ENCODE measurements at regions not wholly inside any gene's neighbourhood (a gene's known extent, or its start where the extent isn't known, plus 50 kb on each side); places are given as distances from the start of the nearest gene placed in this dataset.

- DNase-seq (no peak), ATAC-seq (ENCODE audit: poor library complexity) (no peak)
- H3K27ac Mint-ChIP-seq: no peak overlapping the region
- H3K9me3 ChIP-seq (ENCODE audit: control insufficient read depth in 1 of 2, insufficient read depth in 1 of 2, low read length in 2 of 2): peaks cover 0 to 16% of the 10 kb centered on the region in 2 experiments
- H3K4me1 Mint-ChIP-seq (ENCODE audit: low read depth): no peaks in the 10 kb centered on the region
- peaks cover 10% of the 10 kb centered on the region for H3K9me3 Mint-ChIP-seq
- intact Hi-C loops (cut with DNase I, micrococcal nuclease): no loop called here
- no peaks in the 10 kb centered on the region for H3K27me3 ChIP-seq (ENCODE audit: control insufficient read depth in 1 of 2, insufficient read depth in 2 of 2, low read length in 2 of 2)
- H3K27ac ChIP-seq (ENCODE audit: low read depth in 1 of 2, low read length in 2 of 2): no peak overlapping the region
- ChIA-PET CTCF (no interaction called here), POLR2A (no interaction called here)
- no peak overlapping the region for H3K4me3 Mint-ChIP-seq
- H3K27me3 Mint-ChIP-seq: no peaks in the 10 kb centered on the region
- H3K4me3 ChIP-seq (ENCODE audit: low read length): no peak overlapping the region
- H3K4me1 ChIP-seq (ENCODE audit: insufficient read depth, low read length): no peaks in the 10 kb centered on the region
- H3K36me3 ChIP-seq (ENCODE audit: insufficient read depth, low read length): no peaks in the 10 kb centered on the region
- no peaks in the 10 kb centered on the region for H3K36me3 Mint-ChIP-seq (ENCODE audit: low read depth)
- no peak for TF ChIP-seq CTCF (IDR thresholded peaks at IDR 0.05)
Measured at GRCh38 chr6:66481216-66481615, 774.2 kb upstream of the EYS start.

GRCh38 chr6:66478705-66479104, 771.7 kb upstream of the EYS start:
- peaks cover 8% of the 10 kb centered on the region for H3K9me3 Mint-ChIP-seq
- ChIA-PET POLR2A (no interaction called here), CTCF (no interaction called here)
- Histone ChIP-seq H3K4me1 (ENCODE audit: insufficient read depth, low read length) (no peaks in the 10 kb centered on the region), H3K27me3 (ENCODE audit: control insufficient read depth in 1 of 2, insufficient read depth in 2 of 2, low read length in 2 of 2) (no peaks in the 10 kb centered on the region), H3K9me3 (ENCODE audit: control insufficient read depth in 1 of 2, insufficient read depth in 1 of 2, low read length in 2 of 2) (peaks cover 0 to 16% of the 10 kb centered on the region in 2 experiments), H3K4me3 (ENCODE audit: low read length) (no peak overlapping the region), H3K36me3 (ENCODE audit: insufficient read depth, low read length) (no peaks in the 10 kb centered on the region), H3K27ac (ENCODE audit: low read depth in 1 of 2, low read length in 2 of 2) (no peak overlapping the region)
- no peak overlapping the region for H3K27ac Mint-ChIP-seq
- DNase-seq: no peak
- no peak overlapping the region for H3K4me3 Mint-ChIP-seq
- no peak for ATAC-seq (ENCODE audit: poor library complexity)
- H3K4me1 Mint-ChIP-seq (ENCODE audit: low read depth): no peaks in the 10 kb centered on the region
- intact Hi-C loops (cut with DNase I, micrococcal nuclease): no loop called here
- TF ChIP-seq CTCF (IDR thresholded peaks at IDR 0.05): no peak
- no peaks in the 10 kb centered on the region for H3K36me3 Mint-ChIP-seq (ENCODE audit: low read depth)
- no peaks in the 10 kb centered on the region for H3K27me3 Mint-ChIP-seq

GRCh38 chr6:66435321-66435720, 728.3 kb upstream of the EYS start:
- H3K36me3 Mint-ChIP-seq (ENCODE audit: low read depth): no peaks in the 10 kb centered on the region
- no peak for DNase-seq
- ChIA-PET POLR2A (no interaction called here), CTCF (no interaction called here)
- no peaks in the 10 kb centered on the region for H3K4me1 ChIP-seq (ENCODE audit: insufficient read depth, low read length)
- intact Hi-C loops (cut with DNase I, micrococcal nuclease): no loop called here
- no peak for ATAC-seq (ENCODE audit: poor library complexity)
- H3K4me3 Mint-ChIP-seq: no peak overlapping the region
- no peaks in the 10 kb centered on the region for H3K4me1 Mint-ChIP-seq (ENCODE audit: low read depth)
- no peak overlapping the region for H3K27ac ChIP-seq (ENCODE audit: low read depth in 1 of 2, low read length in 2 of 2)
- no peaks in the 10 kb centered on the region for H3K9me3 ChIP-seq (ENCODE audit: control insufficient read depth in 1 of 2, insufficient read depth in 1 of 2, low read length in 2 of 2)
- TF ChIP-seq CTCF (IDR thresholded peaks at IDR 0.05): no peak
- H3K27me3 ChIP-seq (ENCODE audit: control insufficient read depth in 1 of 2, insufficient read depth in 2 of 2, low read length in 2 of 2): no peaks in the 10 kb centered on the region
- no peaks in the 10 kb centered on the region for H3K27me3 Mint-ChIP-seq
- H3K36me3 ChIP-seq (ENCODE audit: insufficient read depth, low read length): no peaks in the 10 kb centered on the region
- peaks cover 15% of the 10 kb centered on the region for H3K9me3 Mint-ChIP-seq
- no peak overlapping the region for H3K4me3 ChIP-seq (ENCODE audit: low read length)
- H3K27ac Mint-ChIP-seq: no peak overlapping the region
